Caco-2 (cell line): ENCODE measurements at regions not wholly inside any gene's neighbourhood (a gene's known extent, or its start where the extent isn't known, plus 50 kb on each side); places are given as distances from the start of the nearest gene placed in this dataset.

ENCODE experiments used
- BruUV-seq: library from RNA; stranded (reverse); fragments of 400-500 nt; replicated peaks from 2 replicates; lab custom pipeline; 2021; lab: Mats Ljungman, UMichigan
- CTCF ChIA-PET: fragments of 300-600 bp; sonication (Branson Sonifier 250); formaldehyde crosslinking; loops from one replicate; lab custom pipeline; 2022; ENCODE audit warnings: antibody characterized with exemption; lab: Charles Lee
- POLR2A ChIA-PET: fragments of 300-600 bp; sonication (Branson Sonifier 250); formaldehyde crosslinking; loops from one replicate; lab custom pipeline; 2022; ENCODE audit warnings: antibody characterized with exemption; lab: Charles Lee
- DNase-seq, 2 experiments: peaks; one replicate each; pipeline versions ENCODE4 v3.0.0 to v3.0.0-alpha.2; 2020 to 2022
- H3K27me3 ChIP-seq: replicated peaks from 2 replicates; pipeline ENCODE4 v1.6.0; 2011; ENCODE audit warnings: low read length; ENCODE audit not compliant: control insufficient read depth, insufficient read depth
- H3K36me3 ChIP-seq: 2 replicates; pipeline ENCODE4 v1.5.1; 2011; ENCODE audit warnings: low read length; ENCODE audit not compliant: control insufficient read depth, insufficient read depth
- H3K4me1 ChIP-seq: fragments of 250-450 bp; sonication (Bioruptor Pico); 2 replicates; pipeline ENCODE4 v1.5.1; 2020; ENCODE audit warnings: mild to moderate bottlenecking
- H3K4me3 ChIP-seq: 2 replicates; pipeline ENCODE4 v1.5.1; 2011; ENCODE audit warnings: low read depth, mild to moderate bottlenecking, control low read depth, low read length
- H3K9me3 ChIP-seq: fragments of 250-450 bp; sonication (Bioruptor Pico); 2 replicates; pipeline ENCODE4 v1.5.1; 2020; ENCODE audit warnings: mild to moderate bottlenecking, moderate library complexity
- H3K27ac Mint-ChIP-seq: one replicate; pipeline ENCODE4 v1.8.0; 2022; ENCODE audit warnings: mixed read lengths; ENCODE audit not compliant: unreplicated experiment
- H3K27me3 Mint-ChIP-seq: one replicate; pipeline ENCODE4 v1.8.0; 2022; ENCODE audit warnings: mixed read lengths; ENCODE audit not compliant: insufficient read depth, unreplicated experiment
- H3K36me3 Mint-ChIP-seq: one replicate; pipeline ENCODE4 v1.8.0; 2022; ENCODE audit warnings: mild to moderate bottlenecking, mixed read lengths; ENCODE audit not compliant: insufficient read depth, unreplicated experiment
- H3K4me1 Mint-ChIP-seq: one replicate; pipeline ENCODE4 v1.8.0; 2022; ENCODE audit warnings: low read depth, mixed read lengths; ENCODE audit not compliant: unreplicated experiment
- H3K4me3 Mint-ChIP-seq: one replicate; pipeline ENCODE4 v1.8.0; 2022; ENCODE audit warnings: mild to moderate bottlenecking, moderate library complexity, mixed read lengths; ENCODE audit not compliant: unreplicated experiment
- H3K9me3 Mint-ChIP-seq: one replicate; pipeline ENCODE4 v1.8.0; 2022; ENCODE audit warnings: mixed read lengths; ENCODE audit not compliant: unreplicated experiment
- CTCF ChIP-seq, 2 experiments: fragments of 200-600 bp in 1 of 2; IDR thresholded peaks; 1 replicate in 1 of 2; 2 replicates in 1 of 2; pipeline versions ENCODE4 v1.5.1 to v1.8.0; 2011 to 2022; ENCODE audit warnings: antibody characterized with exemption in 1 of 2, control low read depth in 1 of 2, inconsistent platforms in 1 of 2, low read depth in 1 of 2, low read length in 1 of 2, mild to moderate bottlenecking in 1 of 2, moderate library complexity in 1 of 2; ENCODE audit not compliant: insufficient read depth in 1 of 2, severe bottlenecking in 1 of 2, unreplicated experiment in 1 of 2
- intact Hi-C: fragments of 100-400 bp; cut with micrococcal nuclease; formaldehyde crosslinking; loops from one replicate; pipeline ENCODE4 v1.10.0; 2022; ENCODE audit not compliant: unreplicated experiment

GRCh38 chr2:71860381-71860926, 287.2 kb downstream of the CYP26B1 start:
- Histone ChIP-seq H3K4me3 (no peak overlapping the region), H3K9me3 (peaks cover 7% of the 10 kb centered on the region), H3K36me3 (no peaks in the 10 kb centered on the region), H3K27me3 (peaks cover 3% of the 10 kb centered on the region), H3K4me1 (no peaks in the 10 kb centered on the region)
- intact Hi-C loops, result no loop called here
- H3K4me3 Mint-ChIP-seq, result no peak overlapping the region
- H3K9me3 Mint-ChIP-seq, result peaks cover 5% of the 10 kb centered on the region
- H3K4me1 Mint-ChIP-seq, result no peaks in the 10 kb centered on the region
- H3K27ac Mint-ChIP-seq, result no peak overlapping the region
- no peak for TF ChIP-seq CTCF (IDR thresholded peaks at IDR 0.05; ENCODE audit: insufficient read depth in 1 of 2, low read depth in 1 of 2, low read length in 1 of 2, severe bottlenecking in 1 of 2, unreplicated experiment in 1 of 2)
- BruUV-seq, result no TSS peak
- POLR2A ChIA-PET, result no interaction called here
- DNase-seq, result no peak
- peaks cover 6% of the 10 kb centered on the region for H3K27me3 Mint-ChIP-seq
- CTCF ChIA-PET, result no interaction called here
- no peaks in the 10 kb centered on the region for H3K36me3 Mint-ChIP-seq

- TF ChIP-seq CTCF (IDR thresholded peaks at IDR 0.05; ENCODE audit: insufficient read depth in 1 of 2, low read depth in 1 of 2, low read length in 1 of 2, severe bottlenecking in 1 of 2, unreplicated experiment in 1 of 2), result no peak
- Mint-ChIP-seq H3K27me3 (peaks cover 4% of the 10 kb centered on the region), H3K9me3 (peaks cover 10% of the 10 kb centered on the region), H3K4me3 (no peak overlapping the region), H3K27ac (no peak overlapping the region), H3K36me3 (no peaks in the 10 kb centered on the region), H3K4me1 (no peaks in the 10 kb centered on the region)
- CTCF ChIA-PET, result no interaction called here
- POLR2A ChIA-PET, result no interaction called here
- peaks cover 3% of the 10 kb centered on the region for H3K27me3 ChIP-seq
- no peaks in the 10 kb centered on the region for H3K4me1 ChIP-seq
- intact Hi-C loops, result no loop called here
- H3K9me3 ChIP-seq, result peaks cover 10% of the 10 kb centered on the region
- no peaks in the 10 kb centered on the region for H3K36me3 ChIP-seq
- H3K4me3 ChIP-seq, result no peak overlapping the region
- BruUV-seq, result no TSS peak
- DNase-seq, result no peak
These were observed 288.3 kb downstream of the CYP26B1 start for GRCh38 chr2:71859211-71859847.

GRCh38 chr2:71858071-71858470, 289.6 kb downstream of the CYP26B1 start:
- POLR2A ChIA-PET, result no interaction called here
- H3K36me3 ChIP-seq, result no peaks in the 10 kb centered on the region
- H3K4me1 ChIP-seq, result no peaks in the 10 kb centered on the region
- H3K27ac Mint-ChIP-seq, result no peak overlapping the region
- BruUV-seq, result no TSS peak
- no peaks in the 10 kb centered on the region for H3K36me3 Mint-ChIP-seq
- H3K4me1 Mint-ChIP-seq, result no peaks in the 10 kb centered on the region
- H3K27me3 ChIP-seq, result peaks cover 3% of the 10 kb centered on the region
- peaks cover 10% of the 10 kb centered on the region for H3K9me3 Mint-ChIP-seq
- no peak for TF ChIP-seq CTCF (IDR thresholded peaks at IDR 0.05; ENCODE audit: insufficient read depth in 1 of 2, low read depth in 1 of 2, low read length in 1 of 2, severe bottlenecking in 1 of 2, unreplicated experiment in 1 of 2)
- H3K4me3 Mint-ChIP-seq, result no peak overlapping the region
- H3K4me3 ChIP-seq, result no peak overlapping the region
- CTCF ChIA-PET, result no interaction called here
- peaks cover 4% of the 10 kb centered on the region for H3K27me3 Mint-ChIP-seq
- peaks cover 10% of the 10 kb centered on the region for H3K9me3 ChIP-seq
- DNase-seq, result no peak
- intact Hi-C loops, result no loop called here
